K562 (cell line): ENCODE measurements at regions not wholly inside any gene's neighbourhood (a gene's known extent, or its start where the extent isn't known, plus 50 kb on each side); places are given as distances from the start of the nearest gene placed in this dataset.

ENCODE experiments used
- ADNP ChIP-seq: fragments of 200-800 bp; sonication (Bioruptor generic); IDR thresholded peaks from 2 replicates; pipeline ENCODE4 v1.6.1; 2016; ENCODE audit warnings: missing genetic modification characterization, missing compliant biosample characterization
- HMG20B ChIP-seq: fragments of 250-450 bp; sonication (Bioruptor Pico); IDR thresholded peaks from 2 replicates; pipeline ENCODE4 v1.5.0; 2021; ENCODE audit warnings: mild to moderate bottlenecking
- KDM5B ChIP-seq: fragments of 200-600 bp; sonication (generic); IDR thresholded peaks from 2 replicates; pipeline ENCODE4 v1.6.1; 2012; ENCODE audit warnings: low read depth, mild to moderate bottlenecking, moderate library complexity, low read length, control low read depth, inconsistent platforms; ENCODE audit not compliant: insufficient replicate concordance
- LARP7 ChIP-seq: fragments of 450-650 bp; IDR thresholded peaks from 2 replicates; pipeline ENCODE4 v1.6.1; 2016
- TFAM ChIP-seq: fragments of 250-450 bp; sonication (Bioruptor Pico); conservative IDR thresholded peaks from 2 replicates; pipeline ENCODE4 v1.5.0; 2021; ENCODE audit warnings: mild to moderate bottlenecking, moderate library complexity
- TOE1 ChIP-seq, 2 experiments: fragments of 450-650 bp in 1 of 2; sonication (generic) in 1 of 2; formaldehyde crosslinking in 1 of 2; IDR thresholded peaks; 2 replicates each; pipeline versions ENCODE4 v1.7.1 to v1.8.0; 2016 to 2022; ENCODE audit warnings: borderline replicate concordance in 2 of 2, mild to moderate bottlenecking in 2 of 2, antibody characterized with exemption in 1 of 2, inconsistent platforms in 1 of 2, low read depth in 1 of 2, missing genetic modification reagents in 1 of 2, moderate library complexity in 1 of 2
- ZBTB26 ChIP-seq: fragments of 450-650 bp; formaldehyde crosslinking; IDR thresholded peaks from 2 replicates; pipeline ENCODE4 v1.4.0; 2022; ENCODE audit warnings: missing genetic modification characterization
- ZNF232 ChIP-seq: sonication (generic); formaldehyde crosslinking; IDR thresholded peaks from 2 replicates; pipeline ENCODE4 v1.8.0; 2022; ENCODE audit warnings: mild to moderate bottlenecking, missing genetic modification reagents
- ZNF586 ChIP-seq: fragments of 450-650 bp; formaldehyde crosslinking; conservative IDR thresholded peaks from 2 replicates; pipeline ENCODE4 v1.4.0; 2020; ENCODE audit warnings: mild to moderate bottlenecking, moderate library complexity
- ZNF699 ChIP-seq: fragments of 250-450 bp; sonication (Bioruptor Pico); IDR thresholded peaks from 2 replicates; pipeline ENCODE4 v1.8.0; 2021; ENCODE audit warnings: mild to moderate bottlenecking, moderate library complexity; ENCODE audit not compliant: insufficient replicate concordance
- ZNF717 ChIP-seq: fragments of 250-450 bp; sonication (Bioruptor Pico); IDR thresholded peaks from 2 replicates; pipeline ENCODE4 v1.5.0; 2021
- TF ChIP-seq, protein P1 (sequence below): sonication (generic); formaldehyde crosslinking; IDR thresholded peaks from 2 replicates; pipeline ENCODE4 v1.8.1; 2023; ENCODE audit warnings: mild to moderate bottlenecking, missing genetic modification reagents

DNA sequence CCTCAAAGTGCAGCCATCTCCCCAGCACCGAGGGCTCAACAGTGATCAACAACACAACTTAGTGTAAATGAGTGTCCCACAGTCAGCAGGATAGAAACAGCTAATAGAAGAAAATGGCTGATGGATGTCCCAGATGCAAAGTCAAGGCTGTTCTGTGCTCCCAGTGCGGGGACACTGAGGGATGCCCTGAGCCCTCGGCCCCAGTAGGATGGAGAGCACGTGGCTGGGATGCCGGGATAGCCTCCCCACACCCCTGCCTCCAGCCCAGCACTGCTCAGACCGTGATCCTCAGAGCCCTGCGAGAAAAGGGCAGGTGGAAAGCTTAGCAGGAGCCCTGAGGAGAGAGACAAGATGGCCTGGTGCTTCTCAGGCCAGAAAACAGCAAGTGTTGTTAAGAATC is 243.9 kb upstream of the TCERG1L start (continued):
- TF ChIP-seq, protein P1, sequence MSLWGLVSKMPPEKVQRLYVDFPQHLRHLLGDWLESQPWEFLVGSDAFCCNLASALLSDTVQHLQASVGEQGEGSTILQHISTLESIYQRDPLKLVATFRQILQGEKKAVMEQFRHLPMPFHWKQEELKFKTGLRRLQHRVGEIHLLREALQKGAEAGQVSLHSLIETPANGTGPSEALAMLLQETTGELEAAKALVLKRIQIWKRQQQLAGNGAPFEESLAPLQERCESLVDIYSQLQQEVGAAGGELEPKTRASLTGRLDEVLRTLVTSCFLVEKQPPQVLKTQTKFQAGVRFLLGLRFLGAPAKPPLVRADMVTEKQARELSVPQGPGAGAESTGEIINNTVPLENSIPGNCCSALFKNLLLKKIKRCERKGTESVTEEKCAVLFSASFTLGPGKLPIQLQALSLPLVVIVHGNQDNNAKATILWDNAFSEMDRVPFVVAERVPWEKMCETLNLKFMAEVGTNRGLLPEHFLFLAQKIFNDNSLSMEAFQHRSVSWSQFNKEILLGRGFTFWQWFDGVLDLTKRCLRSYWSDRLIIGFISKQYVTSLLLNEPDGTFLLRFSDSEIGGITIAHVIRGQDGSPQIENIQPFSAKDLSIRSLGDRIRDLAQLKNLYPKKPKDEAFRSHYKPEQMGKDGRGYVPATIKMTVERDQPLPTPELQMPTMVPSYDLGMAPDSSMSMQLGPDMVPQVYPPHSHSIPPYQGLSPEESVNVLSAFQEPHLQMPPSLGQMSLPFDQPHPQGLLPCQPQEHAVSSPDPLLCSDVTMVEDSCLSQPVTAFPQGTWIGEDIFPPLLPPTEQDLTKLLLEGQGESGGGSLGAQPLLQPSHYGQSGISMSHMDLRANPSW (CRISPR knock-in tag), result no peak
- TF ChIP-seq KDM5B (no peak), ZNF232 (CRISPR knock-in tag) (no peak), ZNF699 (CRISPR knock-in tag) (no peak), TFAM (CRISPR knock-in tag) (no peak), ZNF586 (no peak), ADNP (no peak), HMG20B (CRISPR knock-in tag) (no peak), ZNF717 (CRISPR knock-in tag) (no peak), TOE1 (IDR thresholded peaks at IDR 0.05; ENCODE audit: borderline replicate concordance) (no peak), TOE1 (CRISPR knock-in tag; IDR thresholded peaks at IDR 0.05; ENCODE audit: borderline replicate concordance, low read depth) (no peak), LARP7 (no peak), ZBTB26 (CRISPR knock-in tag) (no peak)
